CD4-positive, alpha-beta T cell (primary cell): ENCODE measurements at regions not wholly inside any gene's neighbourhood (a gene's known extent, or its start where the extent isn't known, plus 50 kb on each side); places are given as distances from the start of the nearest gene placed in this dataset.

Experiments used
- ATAC-seq: fragments of 200-7000 bp; cut with Tn5 transposase; one replicate; pipeline ENCODE4 v1.10.0; 2022; ENCODE audit warnings: mild to moderate bottlenecking; ENCODE audit not compliant: poor library complexity
- CTCF ChIA-PET: fragments of 350-600 bp; sonication (Branson Sonifier 250); formaldehyde crosslinking; loops from one replicate; lab custom pipeline; 2021; ENCODE audit warnings: antibody characterized with exemption, inconsistent platforms; lab: Charles Lee
- POLR2A ChIA-PET: fragments of 350-600 bp; sonication (Branson Sonifier 250); formaldehyde crosslinking; loops from one replicate; lab custom pipeline; 2021; ENCODE audit warnings: antibody characterized with exemption, inconsistent platforms; lab: Charles Lee
- DNase-seq, 14 experiments: peaks; one replicate each; pipeline ENCODE4 v3.0.0-alpha.2; 2013 to 2020; ENCODE audit warnings: mixed read lengths in 2 of 14
- H3K27ac ChIP-seq, 2 donors: one replicate each; pipeline versions ENCODE4 v1.5.1 to v1.7.0; 2013; ENCODE audit warnings: low read length in 2 of 2, low read depth in 1 of 2, mild to moderate bottlenecking in 1 of 2
- H3K27me3 ChIP-seq, 2 experiments: 1 replicate in 1 of 2; 2 replicates in 1 of 2; pipeline versions ENCODE4 v1.6.1 to v1.7.0; 2013; ENCODE audit warnings: low read length in 2 of 2, control low read depth in 1 of 2, mild to moderate bottlenecking in 1 of 2, moderate library complexity in 1 of 2; ENCODE audit not compliant: insufficient read depth in 2 of 2, control insufficient read depth in 1 of 2
- H3K36me3 ChIP-seq: one replicate; pipeline ENCODE4 v1.6.1; 2013; ENCODE audit warnings: low read length, control low read depth; ENCODE audit not compliant: insufficient read depth
- H3K4me1 ChIP-seq: one replicate; pipeline ENCODE4 v1.6.1; 2013; ENCODE audit warnings: low read length, control low read depth; ENCODE audit not compliant: insufficient read depth
- H3K4me3 ChIP-seq: one replicate; pipeline ENCODE4 v1.5.1; 2013; ENCODE audit warnings: mild to moderate bottlenecking, low read length, moderate library complexity
- H3K9me3 ChIP-seq, 2 experiments: 1 replicate in 1 of 2; 2 replicates in 1 of 2; pipeline versions ENCODE4 v1.6.1 to v1.7.0; 2013; ENCODE audit warnings: low read length in 2 of 2, mild to moderate bottlenecking in 2 of 2, control low read depth in 1 of 2, moderate library complexity in 1 of 2; ENCODE audit not compliant: control insufficient read depth in 1 of 2, insufficient read depth in 1 of 2
- H3K27ac Mint-ChIP-seq: one replicate; pipeline ENCODE4 v1.8.0; 2020; ENCODE audit warnings: mixed read lengths
- H3K27me3 Mint-ChIP-seq: one replicate; pipeline ENCODE4 v1.8.0; 2021; ENCODE audit warnings: mixed read lengths
- H3K36me3 Mint-ChIP-seq: one replicate; pipeline ENCODE4 v1.8.0; 2021; ENCODE audit warnings: low read depth, mixed read lengths
- H3K4me1 Mint-ChIP-seq: one replicate; pipeline ENCODE4 v1.8.0; 2021; ENCODE audit warnings: low read depth, mixed read lengths
- H3K4me3 Mint-ChIP-seq: one replicate; pipeline ENCODE4 v1.8.0; 2020; ENCODE audit warnings: mild to moderate bottlenecking, mixed read lengths
- H3K9me3 Mint-ChIP-seq: one replicate; pipeline ENCODE4 v1.8.0; 2020; ENCODE audit warnings: mixed read lengths
- CTCF ChIP-seq: fragments of 200-600 bp; IDR thresholded peaks from one replicate; pipeline ENCODE4 v1.8.0; 2022; ENCODE audit warnings: antibody characterized with exemption, mild to moderate bottlenecking
- intact Hi-C, 2 experiments: fragments of 100-400 bp; cut with DNase I in 1 of 2; cut with micrococcal nuclease in 1 of 2; formaldehyde crosslinking; loops; one replicate each; pipeline versions ENCODE4 v1.15.1 to v1.9.0; 2023 to 2025; cut with DNase I, micrococcal nuclease

GRCh38 chr3:139258276-139258675, 85.5 kb upstream of the MRPS22 start:
- no peaks in the 10 kb centered on the region for H3K36me3 Mint-ChIP-seq
- ChIA-PET CTCF (no interaction called here), POLR2A (no interaction called here)
- no peak overlapping the region for H3K27ac Mint-ChIP-seq
- no peaks in the 10 kb centered on the region for H3K4me1 ChIP-seq
- no peaks in the 10 kb centered on the region for H3K9me3 Mint-ChIP-seq
- no peaks in the 10 kb centered on the region for H3K9me3 ChIP-seq
- no peaks in the 10 kb centered on the region for H3K4me1 Mint-ChIP-seq
- no peak overlapping the region for H3K4me3 Mint-ChIP-seq
- no peak overlapping the region for H3K27ac ChIP-seq
- intact Hi-C loops = no loop called here
- TF ChIP-seq CTCF = no peak
- no peaks in the 10 kb centered on the region for H3K36me3 ChIP-seq
- peaks cover 34% of the 10 kb centered on the region for H3K27me3 Mint-ChIP-seq
- ATAC-seq (no peak), DNase-seq (no peak)
- H3K4me3 ChIP-seq = no peak overlapping the region
- H3K27me3 ChIP-seq = peaks cover 2 to 15% of the 10 kb centered on the region in 2 experiments

- intact Hi-C loops = no loop called here
- H3K4me3 ChIP-seq = no peak overlapping the region
- H3K27me3 ChIP-seq = peaks cover 2 to 15% of the 10 kb centered on the region in 2 experiments
- POLR2A ChIA-PET = no interaction called here
- H3K4me3 Mint-ChIP-seq = no peak overlapping the region
- no peaks in the 10 kb centered on the region for H3K9me3 ChIP-seq
- no peaks in the 10 kb centered on the region for H3K36me3 ChIP-seq
- H3K9me3 Mint-ChIP-seq = no peaks in the 10 kb centered on the region
- TF ChIP-seq CTCF = no peak
- H3K27me3 Mint-ChIP-seq = peaks cover 24% of the 10 kb centered on the region
- no peak for DNase-seq
- H3K27ac ChIP-seq = no peak overlapping the region
- no peaks in the 10 kb centered on the region for H3K36me3 Mint-ChIP-seq
- no peak for ATAC-seq
- CTCF ChIA-PET = no interaction called here
- no peaks in the 10 kb centered on the region for H3K4me1 Mint-ChIP-seq
- H3K4me1 ChIP-seq = no peaks in the 10 kb centered on the region
- no peak overlapping the region for H3K27ac Mint-ChIP-seq
Observed at GRCh38 chr3:139259398-139259797, 84.4 kb upstream of the MRPS22 start.

GRCh38 chr3:139260041-139260486, 83.8 kb upstream of the MRPS22 start:
- Mint-ChIP-seq H3K4me3 (no peak overlapping the region), H3K36me3 (no peaks in the 10 kb centered on the region), H3K27ac (no peak overlapping the region), H3K27me3 (peaks cover 24% of the 10 kb centered on the region), H3K9me3 (no peaks in the 10 kb centered on the region), H3K4me1 (no peaks in the 10 kb centered on the region)
- no peak for ATAC-seq
- Histone ChIP-seq H3K36me3 (no peaks in the 10 kb centered on the region), H3K27me3 (peaks cover 2 to 15% of the 10 kb centered on the region in 2 experiments), H3K27ac (no peak overlapping the region), H3K4me1 (no peaks in the 10 kb centered on the region), H3K9me3 (no peaks in the 10 kb centered on the region), H3K4me3 (no peak overlapping the region)
- no peak for TF ChIP-seq CTCF
- DNase-seq = no peak
- POLR2A ChIA-PET = no interaction called here
- intact Hi-C loops = no loop called here
- CTCF ChIA-PET = no interaction called here
